Peyer's patch (tissue), 4 donors: ENCODE measurements at regions not wholly inside any gene's neighbourhood (a gene's known extent, or its start where the extent isn't known, plus 50 kb on each side); places are given as distances from the start of the nearest gene placed in this dataset.

Experiments
- DNase-seq, 3 donors: peaks; one replicate each; pipeline ENCODE4 v3.0.0-alpha.2; 2017 to 2019
- H3K27ac ChIP-seq, 4 donors: fragments of 200-600 bp; sonication (generic); one replicate each; pipeline ENCODE4 v1.5.1; 2016 to 2019
- H3K27me3 ChIP-seq, 2 donors: fragments of 200-600 bp; sonication (generic); one replicate each; pipeline ENCODE4 v1.5.1; 2019
- H3K36me3 ChIP-seq, 3 donors: fragments of 200-600 bp; sonication (generic); one replicate each; pipeline ENCODE4 v1.5.1; 2016 to 2019
- H3K4me1 ChIP-seq, 4 donors: fragments of 200-600 bp; sonication (generic); one replicate each; pipeline ENCODE4 v1.5.1; 2016 to 2019
- H3K4me3 ChIP-seq, 4 donors: fragments of 200-600 bp; sonication (generic); 1 replicate in 3 of 4; 2 replicates in 1 of 4; pipeline ENCODE4 v1.5.1; 2016 to 2019; ENCODE audit warnings: mild to moderate bottlenecking in 1 of 4
- H3K9me3 ChIP-seq, 4 donors: fragments of 200-600 bp; sonication (generic); one replicate each; pipeline ENCODE4 v1.5.1; 2016 to 2019; ENCODE audit warnings: mild to moderate bottlenecking in 1 of 4
- POLR2A ChIP-seq, 2 donors: fragments of 450-650 bp; IDR thresholded peaks; one replicate each; pipeline ENCODE4 v1.5.1; 2017; ENCODE audit warnings: antibody characterized with exemption in 2 of 2, mild to moderate bottlenecking in 2 of 2, moderate library complexity in 2 of 2
- TF ChIP-seq, protein P1 (sequence below), 6 experiments: fragments of 450-650 bp in 4 of 6; fragments of 200-600 bp in 2 of 6; sonication (generic) in 1 of 6; IDR thresholded peaks; one replicate each; pipeline ENCODE4 v1.5.1; 2017 to 2019; ENCODE audit warnings: antibody characterized with exemption in 6 of 6, mild to moderate bottlenecking in 3 of 6, moderate library complexity in 1 of 6

DNA sequence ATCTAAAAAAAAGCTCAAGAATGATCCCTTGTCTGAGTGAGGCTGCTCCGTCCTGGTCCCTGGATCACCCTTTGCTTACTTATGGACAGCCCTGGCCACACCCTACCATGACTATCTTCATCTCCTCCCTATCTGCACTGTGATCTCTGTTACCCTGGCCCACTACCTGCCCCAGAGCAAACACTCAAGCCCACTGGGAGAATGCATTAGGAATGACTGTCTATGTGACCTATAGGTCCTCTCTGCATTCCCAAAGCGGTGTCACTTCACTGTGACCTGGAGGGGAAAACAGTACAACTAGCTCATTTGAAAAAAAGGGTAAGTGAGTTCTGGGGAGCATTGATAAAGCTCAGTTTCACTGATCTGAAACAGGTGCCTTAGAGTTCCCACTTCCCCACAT lies 86.4 kb upstream of the FOXP4 start:
- TF ChIP-seq POLR2A (IDR thresholded peaks at IDR 0.05), result no peak
- TF ChIP-seq, protein P1, sequence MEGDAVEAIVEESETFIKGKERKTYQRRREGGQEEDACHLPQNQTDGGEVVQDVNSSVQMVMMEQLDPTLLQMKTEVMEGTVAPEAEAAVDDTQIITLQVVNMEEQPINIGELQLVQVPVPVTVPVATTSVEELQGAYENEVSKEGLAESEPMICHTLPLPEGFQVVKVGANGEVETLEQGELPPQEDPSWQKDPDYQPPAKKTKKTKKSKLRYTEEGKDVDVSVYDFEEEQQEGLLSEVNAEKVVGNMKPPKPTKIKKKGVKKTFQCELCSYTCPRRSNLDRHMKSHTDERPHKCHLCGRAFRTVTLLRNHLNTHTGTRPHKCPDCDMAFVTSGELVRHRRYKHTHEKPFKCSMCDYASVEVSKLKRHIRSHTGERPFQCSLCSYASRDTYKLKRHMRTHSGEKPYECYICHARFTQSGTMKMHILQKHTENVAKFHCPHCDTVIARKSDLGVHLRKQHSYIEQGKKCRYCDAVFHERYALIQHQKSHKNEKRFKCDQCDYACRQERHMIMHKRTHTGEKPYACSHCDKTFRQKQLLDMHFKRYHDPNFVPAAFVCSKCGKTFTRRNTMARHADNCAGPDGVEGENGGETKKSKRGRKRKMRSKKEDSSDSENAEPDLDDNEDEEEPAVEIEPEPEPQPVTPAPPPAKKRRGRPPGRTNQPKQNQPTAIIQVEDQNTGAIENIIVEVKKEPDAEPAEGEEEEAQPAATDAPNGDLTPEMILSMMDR (IDR thresholded peaks at IDR 0.05), result no peak
- Histone ChIP-seq H3K36me3 (no peaks in the 10 kb centered on the region), H3K4me3 (no peak overlapping the region), H3K9me3 (no peaks in the 10 kb centered on the region), H3K4me1 (peaks cover 0 to 21% (median 0%) of the 10 kb centered on the region in 4 donors), H3K27me3 (no peaks in the 10 kb centered on the region), H3K27ac (no peak overlapping the region)
- DNase-seq, result no peak

DNA sequence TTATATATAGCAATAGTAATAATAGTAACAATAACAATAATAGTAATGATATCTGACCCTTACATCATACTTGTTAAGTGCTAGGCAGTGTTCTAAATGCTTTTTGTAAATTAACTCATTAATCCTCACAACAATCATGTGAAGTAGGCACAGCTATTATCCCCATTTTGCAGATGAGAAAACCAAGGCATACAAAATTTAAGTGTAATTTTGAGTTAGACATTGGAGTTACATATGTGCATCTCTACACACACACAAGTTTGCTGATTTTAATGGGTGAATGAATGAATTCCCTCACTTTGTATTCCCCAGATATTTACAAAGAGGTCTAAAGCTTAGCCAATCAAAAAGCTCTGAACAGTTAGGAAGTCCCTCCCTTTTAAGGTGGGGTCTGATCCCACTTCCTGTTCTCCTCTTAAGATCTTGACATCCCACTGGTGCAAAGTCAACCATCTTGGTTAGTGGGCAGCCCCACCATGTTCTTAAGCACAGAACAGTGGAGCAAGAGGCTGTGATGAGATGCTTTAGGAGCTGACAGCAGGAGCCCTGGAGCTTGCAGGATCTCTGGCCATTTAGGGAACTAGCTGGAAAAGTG lies 85.3 kb upstream of the FOXP4 start:
- TF ChIP-seq, protein P1 (IDR thresholded peaks at IDR 0.05), result no peak
- no peak for TF ChIP-seq POLR2A (IDR thresholded peaks at IDR 0.05)

DNA sequence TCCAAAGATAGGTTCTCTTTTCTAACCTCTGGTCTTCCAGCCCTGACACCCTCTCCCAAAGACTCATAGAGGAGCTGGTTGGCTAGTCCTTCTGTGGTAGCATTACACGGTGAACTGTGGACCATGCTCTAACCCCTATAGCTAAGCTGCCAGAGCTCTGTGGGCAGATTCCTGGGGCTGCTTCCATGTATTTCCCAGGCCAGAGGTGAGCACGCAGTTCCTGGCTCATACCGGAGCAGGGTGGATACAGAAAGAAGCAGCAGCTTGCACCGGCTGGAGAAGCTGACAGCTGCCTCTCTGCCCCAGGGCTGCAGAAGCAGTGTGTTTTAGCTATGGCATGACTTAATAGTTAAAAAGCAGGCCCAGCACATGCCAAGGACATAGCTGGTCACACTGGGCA lies 84.1 kb upstream of the FOXP4 start:
- no peaks in the 10 kb centered on the region for H3K36me3 ChIP-seq
- no peak overlapping the region for H3K27ac ChIP-seq
- no peaks in the 10 kb centered on the region for H3K9me3 ChIP-seq
- H3K4me3 ChIP-seq, result no peak overlapping the region
- TF ChIP-seq, protein P1 (IDR thresholded peaks at IDR 0.05), result no peak
- TF ChIP-seq POLR2A (IDR thresholded peaks at IDR 0.05), result no peak
- no peaks in the 10 kb centered on the region for H3K27me3 ChIP-seq
- H3K4me1 ChIP-seq, result peaks cover 0 to 7% (median 0%) of the 10 kb centered on the region in 4 donors
- no peak for DNase-seq

More for the DNA sequence above, 85.3 kb upstream of the FOXP4 start:
- Histone ChIP-seq H3K9me3 (no peaks in the 10 kb centered on the region), H3K36me3 (no peaks in the 10 kb centered on the region), H3K4me3 (no peak overlapping the region), H3K27me3 (no peaks in the 10 kb centered on the region), H3K27ac (no peak overlapping the region), H3K4me1 (peaks cover 0 to 19% (median 0%) of the 10 kb centered on the region in 4 donors)
- no peak for DNase-seq

DNA sequence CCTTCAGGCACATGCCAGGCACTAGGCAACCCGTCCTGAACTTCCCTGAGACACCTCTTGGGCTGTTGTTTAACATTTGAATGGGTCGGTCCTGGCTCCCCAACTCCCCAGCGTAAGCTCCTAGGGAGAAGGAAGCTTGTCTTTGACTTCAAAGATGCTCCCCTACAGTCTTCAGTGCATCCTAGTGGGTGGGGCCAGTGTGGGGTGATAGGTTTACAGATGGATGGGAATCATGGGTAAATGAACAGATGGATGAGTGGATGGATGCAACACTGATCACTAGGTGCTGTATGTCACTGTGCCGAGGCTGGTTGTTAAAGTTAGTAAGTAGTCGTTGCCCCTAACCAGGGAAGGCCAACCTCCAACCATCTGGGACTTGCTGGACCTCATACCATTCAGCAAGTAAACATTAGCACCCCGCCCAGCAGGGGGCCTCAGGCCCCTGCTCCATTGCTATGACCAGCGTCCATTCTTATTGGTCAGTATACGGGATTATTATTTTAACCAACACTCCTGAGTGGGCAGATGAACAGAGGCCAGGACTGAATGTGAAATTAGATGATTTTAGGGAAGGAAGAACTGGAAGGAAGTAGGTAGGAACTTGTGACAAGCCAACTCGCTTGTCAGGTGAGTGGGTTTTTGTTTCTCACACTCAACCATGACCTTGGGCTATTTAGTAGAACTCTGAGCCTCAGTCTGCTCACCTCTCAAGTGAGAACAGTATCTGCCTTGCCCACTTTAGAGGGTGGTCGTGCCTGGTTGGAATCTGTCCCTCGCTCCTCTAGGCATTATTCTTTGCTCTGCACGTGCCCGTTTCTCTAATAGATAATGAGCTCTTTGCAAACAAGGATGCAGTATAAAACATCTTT lies 82.9 kb upstream of the FOXP4 start:
- TF ChIP-seq, protein P1 (IDR thresholded peaks at IDR 0.05), result peak in 5 of 6 experiments; percentile 27 to 57 (median 43)
- no peak for TF ChIP-seq POLR2A (IDR thresholded peaks at IDR 0.05)
- H3K27ac ChIP-seq, result no peak overlapping the region
- no peaks in the 10 kb centered on the region for H3K9me3 ChIP-seq
- H3K4me3 ChIP-seq, result no peak overlapping the region
- no peaks in the 10 kb centered on the region for H3K4me1 ChIP-seq
- H3K36me3 ChIP-seq, result no peaks in the 10 kb centered on the region
- no peaks in the 10 kb centered on the region for H3K27me3 ChIP-seq
- peak; percentile 56 to 83 (median 71) for DNase-seq

DNA sequence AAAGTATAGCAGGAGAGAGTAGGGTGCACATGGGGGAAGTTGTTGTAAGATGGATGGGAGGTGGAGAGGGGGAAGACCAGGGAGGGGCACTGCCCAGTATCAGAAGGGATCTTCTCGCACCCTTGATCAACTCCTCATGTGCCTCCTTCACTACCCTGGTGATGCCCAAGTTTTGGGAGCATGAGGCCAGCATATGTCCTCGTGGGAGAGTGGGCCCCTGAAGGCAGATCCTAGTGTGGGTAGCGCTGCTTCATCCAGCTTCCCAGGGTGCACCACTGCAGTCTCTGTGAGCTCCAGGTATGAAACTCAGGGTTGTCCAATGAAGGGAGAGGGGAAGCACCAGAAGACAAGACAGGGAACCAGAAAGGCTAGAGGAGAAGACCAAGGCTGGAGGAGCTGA lies 82.2 kb upstream of the FOXP4 start:
- Histone ChIP-seq H3K4me3 (no peak overlapping the region), H3K27me3 (no peaks in the 10 kb centered on the region), H3K27ac (no peak overlapping the region), H3K9me3 (no peaks in the 10 kb centered on the region), H3K4me1 (no peaks in the 10 kb centered on the region), H3K36me3 (no peaks in the 10 kb centered on the region)
- no peak for TF ChIP-seq POLR2A (IDR thresholded peaks at IDR 0.05)
- TF ChIP-seq, protein P1 (IDR thresholded peaks at IDR 0.05), result no peak
- no peak for DNase-seq
